Inflammatory macrophage treated with lipopolysaccharide for 4 hours (primary cell): ENCODE measurements at regions not wholly inside any gene's neighbourhood (a gene's known extent, or its start where the extent isn't known, plus 50 kb on each side); places are given as distances from the start of the nearest gene placed in this dataset.

ENCODE experiments used
- DNase-seq: peaks from one replicate; pipeline ENCODE4 v3.0.0-alpha.2; 2020

DNA sequence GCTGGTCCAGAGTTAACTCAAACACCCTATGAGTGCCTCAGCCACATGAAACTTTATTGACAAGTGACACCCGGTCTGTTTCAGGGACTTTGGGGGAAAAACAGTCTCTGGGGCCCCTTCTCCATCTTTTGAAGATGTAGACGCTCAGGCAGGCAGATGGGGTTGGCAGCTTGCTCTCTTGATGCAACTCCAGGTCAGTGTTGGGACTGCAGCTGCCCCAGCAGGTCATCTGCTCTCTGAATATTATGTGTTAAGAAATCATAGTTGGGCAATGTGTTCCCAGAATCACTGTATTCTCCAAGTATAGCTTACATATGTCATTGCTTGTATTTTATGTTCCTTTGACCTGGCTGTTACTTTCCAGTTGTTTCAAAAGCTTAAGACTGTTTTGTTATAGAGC, 544.9 kb upstream of the MGMT start:
- no peak for DNase-seq

DNA sequence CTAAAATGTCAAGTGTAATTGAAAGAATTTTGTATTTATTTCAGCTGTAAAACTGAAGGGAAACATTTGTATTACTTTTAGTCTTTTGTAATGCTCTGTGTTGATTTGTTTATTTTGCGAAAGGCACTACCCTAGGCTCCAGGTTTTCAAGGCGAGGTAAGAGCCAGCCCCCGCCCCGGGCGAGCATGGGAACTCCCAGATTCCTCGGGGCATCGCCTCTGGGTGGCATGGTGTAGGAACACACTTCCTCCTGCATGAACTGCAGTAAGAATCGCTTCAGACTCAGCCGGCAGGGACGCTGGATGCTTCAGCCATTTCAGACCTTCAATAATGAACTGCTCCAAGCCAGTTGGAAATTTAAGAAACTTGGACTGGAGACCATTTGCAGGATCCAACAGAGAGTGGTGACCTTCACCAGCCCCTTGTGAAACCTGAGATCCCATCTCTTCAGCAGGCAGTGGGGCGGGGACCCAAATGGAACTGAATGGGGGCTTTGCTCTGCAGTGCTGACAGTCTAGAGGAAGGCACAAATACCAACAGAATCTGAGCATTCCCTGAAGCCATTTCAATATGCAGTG, 544.3 kb upstream of the MGMT start:
- no peak for DNase-seq

DNA sequence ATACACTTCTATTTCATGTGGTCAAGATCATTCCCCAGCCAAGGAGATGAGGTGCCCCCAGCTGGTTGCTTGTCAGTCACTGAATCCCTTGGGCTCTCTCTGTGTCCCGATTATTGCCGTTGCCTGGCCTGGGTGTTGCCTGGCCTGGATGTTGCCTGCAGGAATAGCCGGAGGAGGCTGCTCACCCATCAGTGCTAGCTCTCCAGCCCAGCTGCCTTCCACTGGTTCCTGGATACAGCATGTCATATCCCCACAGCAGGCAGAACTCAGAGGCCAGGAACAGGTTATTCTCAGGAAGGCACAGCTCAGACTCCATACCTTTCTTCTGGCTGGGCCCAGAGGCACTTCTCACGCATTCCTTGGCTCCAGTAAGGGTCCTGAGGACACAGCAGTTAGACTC, 542.1 kb upstream of the MGMT start:
- no peak for DNase-seq

DNA sequence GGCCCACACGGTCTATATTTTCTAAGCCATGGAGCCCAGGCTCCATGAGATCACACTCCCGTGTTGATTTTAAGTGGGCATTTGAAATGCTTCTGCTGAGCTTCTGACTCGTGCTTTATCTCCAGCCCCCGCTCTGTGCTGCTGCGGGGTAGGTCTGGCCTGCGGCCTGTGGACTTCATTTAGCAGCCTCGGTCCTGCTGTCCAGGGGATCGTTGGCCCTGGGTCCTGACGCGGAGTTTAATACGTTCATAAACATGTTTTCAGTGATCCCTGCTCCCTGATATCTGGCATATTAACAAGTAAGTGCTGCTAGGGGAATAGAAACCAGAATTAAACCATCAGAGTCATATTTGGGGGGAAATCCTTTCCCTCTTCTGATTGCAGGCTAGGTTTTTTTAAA, 540.3 kb upstream of the MGMT start:
- no peak for DNase-seq

DNA sequence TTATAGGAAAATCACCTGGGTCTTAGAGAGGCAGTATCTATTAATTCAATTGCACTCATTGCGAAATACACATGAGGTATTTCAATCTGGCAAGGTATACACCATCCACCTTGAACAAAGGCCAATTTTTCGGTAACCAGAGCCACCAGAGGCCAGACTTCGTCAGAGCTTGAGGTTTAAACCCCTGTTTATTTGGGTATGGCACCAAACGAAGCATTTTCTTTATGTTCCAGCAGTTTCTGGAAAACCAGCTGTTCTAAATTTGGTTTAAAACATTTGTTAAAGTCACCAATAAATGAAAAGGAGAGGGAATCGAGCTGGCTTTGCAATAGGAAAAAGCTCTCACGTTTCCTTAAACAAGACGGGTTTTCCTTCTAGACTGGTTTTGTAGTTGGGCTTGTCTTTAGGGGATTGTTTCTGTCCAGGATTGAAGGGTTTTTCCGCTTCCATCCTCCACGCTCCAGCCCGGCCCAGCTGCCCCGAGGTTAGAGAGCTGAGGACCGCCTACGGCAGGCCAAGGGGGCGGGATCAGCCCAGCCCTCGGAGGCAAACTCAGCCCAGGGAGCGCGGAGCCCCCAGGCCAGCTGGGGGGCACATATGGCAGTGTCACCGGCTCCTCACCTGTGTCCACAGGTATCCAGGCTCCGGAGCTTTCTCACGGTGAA, 539.4 kb upstream of the MGMT start:
- no peak for DNase-seq

DNA sequence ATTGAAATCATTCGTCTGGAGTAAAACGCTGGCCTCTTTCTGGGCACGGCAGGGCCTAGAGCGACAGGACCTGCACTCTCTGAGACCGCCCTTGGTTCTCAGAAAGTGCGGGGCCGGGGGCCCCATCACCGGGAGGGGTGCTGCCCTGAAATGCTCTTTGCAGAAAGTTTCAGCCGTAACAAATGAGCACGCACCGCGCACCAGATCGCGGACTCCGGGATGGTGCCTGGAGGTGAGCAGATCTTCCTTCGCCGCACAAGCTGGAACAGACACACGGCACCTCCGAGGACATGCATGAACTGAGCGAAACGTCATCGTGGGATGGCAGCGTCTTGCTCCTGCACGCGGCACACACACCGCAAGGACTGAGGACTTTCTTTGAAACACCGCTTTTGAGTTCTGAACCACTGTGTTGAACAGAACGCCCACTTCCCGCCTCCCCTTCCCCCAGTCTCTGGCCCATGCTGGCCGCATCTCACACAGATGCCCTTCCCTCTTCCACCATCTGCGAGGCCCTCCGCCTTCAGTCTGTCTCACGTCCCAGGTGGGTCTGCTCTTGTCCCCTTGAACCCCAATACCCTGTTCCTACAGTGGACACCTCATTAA, 538.7 kb upstream of the MGMT start:
- DNase-seq: no peak

DNA sequence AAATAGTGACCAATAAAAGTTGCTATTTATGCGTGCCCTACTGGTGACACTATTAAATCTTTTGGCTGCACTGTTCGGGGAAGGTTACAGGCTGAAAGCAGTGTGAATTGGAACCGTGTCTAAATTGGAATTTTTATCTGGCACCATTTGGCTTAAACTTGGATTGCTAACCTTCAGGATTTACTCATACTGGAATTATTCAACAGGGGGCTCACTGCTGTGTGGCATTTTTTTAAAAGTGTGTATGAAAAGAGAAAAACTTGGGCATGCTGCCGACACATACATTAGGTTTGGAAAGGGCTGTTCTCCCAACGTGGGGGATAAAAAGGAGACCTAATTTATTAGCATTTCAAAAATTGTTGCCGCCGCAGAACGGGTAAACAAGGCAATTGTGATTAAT, 537.9 kb upstream of the MGMT start:
- DNase-seq: no peak

DNA sequence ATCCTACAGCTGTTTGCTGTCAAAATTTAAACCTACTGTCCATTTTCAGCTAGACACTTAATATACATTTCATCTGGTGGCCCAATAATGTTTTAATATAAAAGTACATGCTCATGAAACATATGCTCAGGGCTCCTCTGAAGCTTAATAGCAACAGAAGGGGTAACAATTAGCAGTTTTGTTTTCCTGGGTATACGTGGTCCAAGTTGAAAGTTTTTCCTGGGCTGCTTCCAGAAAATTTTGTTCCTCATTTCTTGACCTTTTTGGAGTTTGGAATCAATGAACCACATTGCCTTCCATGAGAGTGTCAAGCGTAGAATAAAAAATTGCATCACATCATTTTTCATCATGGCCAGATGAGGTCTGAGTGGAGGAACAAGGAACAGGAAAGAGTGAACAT, 537.3 kb upstream of the MGMT start:
- DNase-seq: no peak

DNA sequence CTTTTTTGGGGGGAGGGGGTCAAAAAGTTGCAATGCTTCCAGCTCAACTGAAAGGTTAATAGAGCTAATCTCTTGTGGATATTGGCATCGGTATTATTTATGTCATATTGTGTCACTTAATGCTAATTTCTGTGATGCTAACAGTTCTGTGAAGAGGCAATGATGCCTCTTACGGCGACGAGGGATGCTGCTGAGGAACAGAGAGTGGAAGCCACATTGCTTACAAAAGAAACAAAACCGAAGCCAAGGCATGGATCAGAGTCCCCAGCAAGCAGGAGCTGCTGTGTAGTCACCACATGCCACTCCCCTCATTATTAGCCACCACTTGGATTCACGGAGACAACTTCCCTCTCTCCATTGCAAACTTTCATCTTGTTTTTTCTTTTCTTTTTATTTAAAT, 536.5 kb upstream of the MGMT start:
- DNase-seq: no peak

DNA sequence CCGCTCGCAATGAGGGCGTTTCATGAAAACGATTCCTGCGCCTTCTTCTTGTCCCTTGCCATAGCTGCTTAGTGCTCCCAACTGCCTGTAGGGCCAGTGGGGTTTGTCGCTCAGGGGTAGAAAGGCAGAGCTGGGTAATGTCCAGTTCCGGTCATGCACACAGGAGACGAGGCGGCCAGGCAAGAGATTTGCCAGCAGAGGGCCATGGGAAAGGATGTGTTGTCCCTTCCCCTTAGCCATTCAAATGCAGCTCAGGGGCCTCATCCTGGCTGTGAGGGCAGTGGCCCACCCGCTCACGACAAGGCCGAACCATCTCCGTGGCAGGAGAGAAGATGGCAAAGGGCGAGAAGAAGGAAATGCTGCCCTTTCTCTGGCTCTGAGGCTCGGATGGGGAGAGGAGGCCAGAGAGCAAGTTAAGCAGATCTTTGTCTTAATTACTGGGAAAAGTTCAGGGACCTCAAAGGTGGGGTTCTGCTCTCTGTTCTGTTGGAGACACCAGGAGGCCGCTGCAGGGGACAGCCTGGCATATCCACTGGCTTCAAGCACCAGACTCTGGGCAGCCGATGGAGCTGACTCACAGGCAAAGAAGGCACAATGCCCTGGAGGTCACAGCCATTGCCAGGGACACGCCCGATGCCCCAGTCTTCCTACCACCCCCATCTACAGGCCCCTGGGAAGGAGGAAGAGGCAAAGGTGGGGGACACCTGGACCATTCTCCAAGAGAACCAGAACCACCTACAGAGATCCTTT, 534.8 kb upstream of the MGMT start:
- no peak for DNase-seq

DNA sequence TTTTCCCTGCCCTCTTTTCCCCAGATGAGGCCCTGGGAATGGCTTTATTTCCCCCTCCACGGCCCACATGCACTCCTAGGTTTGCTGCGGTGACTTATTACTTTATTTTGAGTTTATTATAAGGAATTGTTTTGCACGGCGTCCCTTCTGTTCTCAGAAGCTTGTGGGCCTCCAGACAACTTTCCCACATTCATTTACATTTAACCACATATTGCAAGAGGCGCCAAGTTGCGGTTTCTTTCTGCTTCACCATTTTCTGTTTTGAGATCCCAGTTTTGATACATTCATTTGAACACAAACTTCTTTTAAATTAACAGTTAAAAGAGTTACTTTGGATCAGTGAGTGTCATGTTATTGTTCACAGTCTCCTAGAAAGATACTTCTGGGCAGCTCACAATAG, 532.5 kb upstream of the MGMT start:
- no peak for DNase-seq

DNA sequence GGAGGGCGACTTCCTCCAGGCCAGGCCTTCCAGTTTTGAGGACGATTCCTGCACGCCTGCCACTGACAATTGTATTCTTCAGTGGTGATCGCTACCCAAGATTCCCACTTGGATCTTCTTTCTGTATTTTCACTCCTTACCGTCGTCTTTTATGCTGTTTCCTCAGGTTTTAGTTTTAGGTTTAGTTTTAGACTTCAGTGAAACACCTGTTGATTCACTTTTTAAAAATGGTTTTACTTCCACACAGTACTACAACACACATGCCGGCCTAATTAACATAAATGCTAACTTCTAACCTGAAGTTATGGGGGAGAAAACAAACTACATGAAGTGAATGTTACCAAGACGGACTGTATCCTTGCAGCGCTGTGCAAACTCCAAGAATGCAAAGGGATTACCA, 530.6 kb upstream of the MGMT start:
- DNase-seq: no peak

DNA sequence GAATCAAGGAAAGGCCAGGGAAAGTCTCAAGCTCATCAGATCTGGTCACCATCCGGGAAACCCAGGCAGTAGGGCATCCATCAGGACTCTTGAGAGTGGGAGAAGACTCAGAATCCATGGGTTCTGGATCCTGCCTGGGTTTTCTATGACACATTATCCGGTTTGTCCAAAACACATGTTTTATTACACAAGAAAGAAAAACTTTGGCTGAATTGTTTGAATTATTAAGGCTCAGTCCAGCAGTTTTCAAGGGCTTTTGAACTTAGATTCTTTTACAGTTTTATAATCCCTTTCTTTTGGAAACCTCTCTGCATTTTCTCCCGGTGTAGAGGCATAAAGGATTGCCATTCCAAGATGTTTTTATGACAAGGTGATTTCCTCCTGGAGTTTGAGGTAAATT, 528.5 kb upstream of the MGMT start:
- no peak for DNase-seq

DNA sequence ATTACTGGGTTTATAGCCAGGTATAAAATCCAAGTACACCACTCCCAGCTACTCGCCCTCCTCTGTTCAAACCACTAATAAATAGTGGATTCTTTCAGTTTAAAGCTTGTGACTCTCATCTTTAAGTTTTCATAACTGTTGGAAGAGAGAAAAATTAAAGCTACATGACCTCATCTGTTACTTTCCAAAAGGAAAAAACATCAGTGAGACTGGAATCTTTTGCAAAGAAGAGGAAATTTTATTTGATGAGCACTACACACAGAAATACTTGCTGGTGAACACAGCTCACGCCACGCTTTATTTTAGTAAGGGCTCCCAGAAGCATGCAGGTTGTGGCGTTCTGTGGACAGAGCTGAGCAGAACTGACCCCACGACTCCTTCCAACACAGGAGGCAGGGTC, 527.0 kb upstream of the MGMT start:
- DNase-seq: no peak

DNA sequence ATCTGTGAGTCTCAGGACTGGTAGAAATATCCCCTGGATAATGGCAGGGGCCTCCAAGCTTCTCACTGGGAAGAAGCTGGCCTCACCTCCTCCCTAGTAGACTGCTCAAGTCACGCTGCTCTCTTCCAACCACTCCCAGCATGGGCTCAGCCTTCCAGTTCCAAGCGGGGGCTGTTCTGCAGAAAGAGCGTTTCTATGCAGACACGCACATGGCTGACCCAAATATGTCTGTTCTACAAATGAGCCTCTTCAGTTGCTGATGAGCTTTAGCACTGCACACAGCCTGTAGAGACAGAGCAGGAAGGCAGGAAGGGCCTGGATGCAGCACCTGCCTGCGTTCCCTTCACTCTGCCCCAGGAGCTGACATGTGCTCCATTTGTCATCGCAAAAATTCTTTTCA, 523.9 kb upstream of the MGMT start:
- no peak for DNase-seq

DNA sequence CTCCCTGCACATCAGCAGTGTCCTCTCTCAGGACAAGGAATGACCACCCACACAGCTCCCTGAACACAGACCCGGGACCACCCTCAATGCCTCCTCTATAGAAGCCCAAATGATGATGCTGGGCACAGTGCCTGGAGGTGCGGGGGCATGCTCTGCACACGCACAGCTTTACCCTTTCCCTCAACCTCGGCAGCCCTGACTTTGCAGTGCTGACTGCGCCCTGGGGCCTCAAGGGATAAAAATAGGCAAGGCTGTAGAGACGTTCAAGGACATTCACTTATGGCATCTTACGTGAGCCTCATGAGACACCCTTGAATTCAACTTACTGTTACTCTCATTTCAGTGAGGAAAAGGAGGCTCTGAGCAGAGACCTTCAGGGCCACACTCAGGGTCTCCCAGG, 521.6 kb upstream of the MGMT start:
- no peak for DNase-seq

DNA sequence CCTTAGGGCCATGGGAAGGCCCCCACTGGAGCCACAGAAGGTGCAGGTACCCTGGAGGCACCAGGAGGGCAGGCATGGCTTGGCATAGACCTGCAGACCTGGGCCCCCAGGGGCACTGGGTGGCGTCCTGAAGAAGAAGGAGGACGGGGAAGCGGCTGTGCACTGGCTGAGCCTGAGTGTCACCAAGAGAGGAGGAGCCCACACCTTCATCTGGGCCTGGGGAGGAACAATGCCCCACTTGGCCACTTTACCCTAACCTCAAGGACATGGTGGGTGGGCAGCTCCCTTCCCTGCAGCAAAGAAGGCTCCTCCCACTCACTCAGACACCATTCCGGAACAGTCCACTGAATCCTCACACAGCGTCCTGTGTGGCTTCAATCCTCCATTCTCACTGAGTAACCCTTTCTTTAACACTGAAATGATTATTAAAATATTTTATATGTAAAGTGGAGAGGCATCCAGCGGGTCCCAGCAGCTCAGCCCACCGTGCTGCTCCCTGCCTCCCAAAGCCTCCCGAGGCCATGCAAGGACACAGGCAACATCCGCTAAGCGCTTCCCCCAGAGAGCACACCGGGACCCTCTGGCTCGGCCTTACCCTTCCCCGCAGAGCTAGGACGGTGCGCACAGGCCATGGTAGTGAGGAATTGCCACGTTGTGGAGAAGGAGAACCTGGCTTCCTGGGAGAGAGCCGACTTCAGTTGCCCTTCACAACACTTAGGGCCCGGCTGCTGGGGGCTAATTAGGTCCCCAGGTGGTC, 516.7 kb upstream of the MGMT start:
- DNase-seq: no peak

DNA sequence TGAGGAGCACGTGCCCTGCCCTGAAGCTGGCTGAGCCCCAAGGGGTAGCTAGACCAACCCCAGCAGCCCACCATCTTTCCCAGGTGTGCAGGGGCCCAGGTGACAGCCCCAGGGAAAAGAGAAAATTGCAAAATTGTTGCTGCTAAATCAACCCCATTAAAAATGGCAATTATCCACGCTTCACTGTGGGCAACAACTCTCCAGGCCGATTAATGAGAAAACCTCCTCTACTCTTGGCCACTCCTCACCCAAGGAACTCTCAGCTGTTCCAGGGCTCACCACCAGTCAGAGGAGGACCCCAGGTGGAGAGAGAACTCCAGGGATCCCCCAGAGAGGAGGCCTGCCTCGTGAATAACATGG, 516.1 kb upstream of the MGMT start:
- no peak for DNase-seq

DNA sequence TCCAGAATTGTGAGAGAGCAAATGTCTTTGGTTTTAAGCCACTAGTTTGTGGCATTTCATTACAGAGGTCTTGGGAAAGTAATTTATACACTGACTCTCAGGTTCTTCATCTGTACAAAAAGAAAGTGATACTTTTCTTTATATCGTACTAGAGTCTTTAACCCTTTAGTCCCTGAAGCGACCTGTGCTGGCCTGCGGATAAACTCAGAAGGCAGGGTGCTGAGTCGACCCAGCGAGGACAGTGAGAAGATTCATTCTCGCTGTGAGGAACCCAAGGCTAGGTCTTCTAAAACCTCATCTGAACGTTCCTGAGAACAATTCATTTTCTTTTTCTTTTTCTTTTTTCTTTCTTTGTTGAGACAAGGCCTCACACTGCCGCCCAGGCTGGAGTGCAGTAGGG, 514.2 kb upstream of the MGMT start:
- DNase-seq: no peak

DNA sequence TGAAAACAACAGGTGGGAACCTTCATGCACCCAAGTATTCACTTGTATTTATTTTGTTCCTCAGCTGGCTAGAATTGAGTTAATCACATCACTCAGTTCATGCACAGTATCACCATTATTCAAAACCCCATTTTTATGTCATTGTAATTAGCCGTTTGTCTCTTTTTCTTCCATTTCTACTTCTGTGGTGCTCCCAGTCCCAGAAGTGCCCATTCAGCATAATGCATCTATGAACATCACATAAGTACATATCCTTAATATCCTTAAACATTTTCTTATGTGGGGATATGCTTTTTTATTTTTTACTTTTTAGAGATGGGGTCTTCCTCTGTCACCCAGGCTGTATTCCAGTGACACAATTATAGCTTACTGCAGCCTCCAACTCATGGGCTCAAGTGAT, 510.9 kb upstream of the MGMT start:
- no peak for DNase-seq

DNA sequence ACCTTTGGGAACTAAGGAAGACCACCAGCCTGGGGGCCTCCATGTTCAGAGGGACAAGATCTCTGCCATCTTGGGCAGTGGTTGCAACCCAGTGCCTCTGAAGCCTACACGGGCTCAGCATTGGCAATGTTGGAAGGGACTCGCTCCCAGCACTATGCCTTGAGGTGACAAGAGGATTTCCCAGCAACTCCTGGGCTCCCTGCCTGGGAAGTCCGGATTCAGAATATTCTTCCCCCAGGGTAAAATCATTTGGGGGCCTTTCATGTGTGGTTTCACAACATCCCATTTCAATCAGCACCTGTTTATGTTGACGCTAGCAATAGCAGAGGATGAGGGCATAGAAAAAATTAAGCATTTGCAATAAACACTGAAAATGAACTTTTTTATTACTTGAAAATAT, 509.8 kb upstream of the MGMT start:
- DNase-seq: no peak

DNA sequence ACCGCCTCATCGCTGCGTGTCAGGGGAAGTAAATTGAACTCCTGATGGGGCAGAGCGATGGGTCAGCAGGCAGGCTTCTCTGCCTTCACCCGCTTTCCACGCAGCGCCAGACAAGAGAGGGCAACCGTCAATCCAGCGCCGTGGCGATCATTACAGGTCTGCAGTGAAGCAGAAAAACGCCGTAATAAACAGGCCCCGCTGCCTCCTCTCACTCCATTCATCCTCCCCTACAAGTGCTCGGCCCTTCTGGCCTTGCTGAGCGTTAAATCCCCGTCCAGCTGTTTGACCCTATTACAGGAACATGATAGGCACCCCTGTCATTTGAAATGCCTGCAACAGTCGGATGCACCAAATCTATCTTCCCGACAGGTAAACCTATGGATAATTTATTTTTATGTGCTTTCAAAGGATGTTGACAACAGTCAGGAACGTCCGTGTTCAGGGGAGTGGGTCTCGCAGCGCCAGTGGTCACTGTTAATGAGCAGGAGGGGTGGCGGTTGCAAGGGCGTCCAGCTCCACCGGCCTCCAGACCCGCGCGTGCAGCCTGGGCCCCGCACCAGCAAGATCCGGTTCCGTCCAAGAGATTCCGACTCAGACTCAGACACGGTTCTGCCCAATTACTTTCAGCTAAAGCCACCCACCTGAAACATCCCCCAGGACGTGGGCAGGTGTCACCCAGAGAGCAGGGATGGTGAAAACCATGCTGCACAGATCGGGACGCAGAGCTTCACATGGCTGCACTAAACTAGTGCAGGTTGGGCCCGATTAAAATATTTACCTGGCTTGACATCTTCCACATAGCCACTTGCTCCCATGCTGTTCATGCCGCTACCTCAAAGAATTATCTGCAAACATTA, 508.0 kb upstream of the MGMT start:
- DNase-seq: no peak

DNA sequence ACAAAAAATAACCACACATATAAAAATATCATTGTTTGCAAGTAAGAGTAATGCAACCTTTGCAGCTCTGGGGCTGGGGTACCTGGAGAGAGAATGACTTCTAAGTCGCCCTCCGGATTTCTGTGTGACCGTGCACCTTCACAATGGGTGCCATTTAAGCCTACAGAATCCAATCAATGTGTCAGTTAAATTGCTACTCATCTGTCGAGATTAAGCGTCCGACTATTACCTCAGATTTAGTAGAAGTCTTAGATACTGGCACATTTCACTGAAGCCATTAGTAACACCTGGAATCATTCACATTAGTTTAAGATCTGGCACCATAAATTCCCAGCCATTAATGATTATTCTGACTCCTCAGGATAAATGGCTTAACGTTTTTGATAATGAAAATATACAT, 507.3 kb upstream of the MGMT start:
- no peak for DNase-seq
